ENCODE measurements at regions not wholly inside any gene's neighbourhood (a gene's known extent, or its start where the extent isn't known, plus 50 kb on each side); places are given as distances from the start of the nearest gene placed in this dataset.

GRCh38 chr7:110144599-110144998 lies 946.3 kb upstream of the LRRN3 start:
- TF ChIP-seq YY1 (IDR thresholded peaks at IDR 0.05; ENCODE audit: insufficient read depth, insufficient read length), result no peak
- TF ChIP-seq ZNF274 (IDR thresholded peaks at IDR 0.05; ENCODE audit: low read depth, low read length), result no peak
- no peak for TF ChIP-seq SUZ12 (IDR thresholded peaks at IDR 0.05; ENCODE audit: extremely low read depth, insufficient read depth, insufficient read length)
